ENCODE measurements at regions not wholly inside any gene's neighbourhood (a gene's known extent, or its start where the extent isn't known, plus 50 kb on each side); places are given as distances from the start of the nearest gene placed in this dataset.

DNA sequence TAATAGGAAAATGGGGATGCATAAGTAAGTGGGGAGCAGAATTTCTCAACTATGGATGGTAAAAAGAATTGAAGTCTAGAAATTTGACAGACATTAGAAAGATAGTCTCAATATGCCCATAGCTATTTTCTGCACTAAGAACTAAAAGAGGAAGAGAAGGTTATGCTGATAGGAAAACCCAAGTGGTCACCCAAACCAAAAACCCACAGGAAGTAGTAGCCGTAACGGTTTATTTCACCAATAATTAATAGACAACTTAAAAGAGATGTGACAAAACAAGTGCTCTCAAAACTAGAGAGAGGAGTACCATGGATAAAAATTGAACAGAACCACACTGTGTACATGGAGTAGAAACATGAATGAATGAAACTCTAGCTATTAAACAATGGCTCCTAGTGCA lies 295.4 kb downstream of the FSCB start:
- no peak overlapping the region for H3K4me3 Mint-ChIP-seq
- H3K36me3 Mint-ChIP-seq (ENCODE audit: low read depth): no peaks in the 10 kb centered on the region
- no peaks in the 10 kb centered on the region for H3K4me1 Mint-ChIP-seq
- H3K9me3 Mint-ChIP-seq: peaks cover 6% of the 10 kb centered on the region
- TF ChIP-seq, protein P1, sequence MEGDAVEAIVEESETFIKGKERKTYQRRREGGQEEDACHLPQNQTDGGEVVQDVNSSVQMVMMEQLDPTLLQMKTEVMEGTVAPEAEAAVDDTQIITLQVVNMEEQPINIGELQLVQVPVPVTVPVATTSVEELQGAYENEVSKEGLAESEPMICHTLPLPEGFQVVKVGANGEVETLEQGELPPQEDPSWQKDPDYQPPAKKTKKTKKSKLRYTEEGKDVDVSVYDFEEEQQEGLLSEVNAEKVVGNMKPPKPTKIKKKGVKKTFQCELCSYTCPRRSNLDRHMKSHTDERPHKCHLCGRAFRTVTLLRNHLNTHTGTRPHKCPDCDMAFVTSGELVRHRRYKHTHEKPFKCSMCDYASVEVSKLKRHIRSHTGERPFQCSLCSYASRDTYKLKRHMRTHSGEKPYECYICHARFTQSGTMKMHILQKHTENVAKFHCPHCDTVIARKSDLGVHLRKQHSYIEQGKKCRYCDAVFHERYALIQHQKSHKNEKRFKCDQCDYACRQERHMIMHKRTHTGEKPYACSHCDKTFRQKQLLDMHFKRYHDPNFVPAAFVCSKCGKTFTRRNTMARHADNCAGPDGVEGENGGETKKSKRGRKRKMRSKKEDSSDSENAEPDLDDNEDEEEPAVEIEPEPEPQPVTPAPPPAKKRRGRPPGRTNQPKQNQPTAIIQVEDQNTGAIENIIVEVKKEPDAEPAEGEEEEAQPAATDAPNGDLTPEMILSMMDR (conservative IDR thresholded peaks at IDR 0.05): no peak
- H3K27ac Mint-ChIP-seq (ENCODE audit: unreplicated experiment): no peak overlapping the region
- no peak for DNase-seq (ENCODE audit: low read depth, low spot score)
- no peaks in the 10 kb centered on the region for H3K27me3 Mint-ChIP-seq (ENCODE audit: low read depth)

DNA sequence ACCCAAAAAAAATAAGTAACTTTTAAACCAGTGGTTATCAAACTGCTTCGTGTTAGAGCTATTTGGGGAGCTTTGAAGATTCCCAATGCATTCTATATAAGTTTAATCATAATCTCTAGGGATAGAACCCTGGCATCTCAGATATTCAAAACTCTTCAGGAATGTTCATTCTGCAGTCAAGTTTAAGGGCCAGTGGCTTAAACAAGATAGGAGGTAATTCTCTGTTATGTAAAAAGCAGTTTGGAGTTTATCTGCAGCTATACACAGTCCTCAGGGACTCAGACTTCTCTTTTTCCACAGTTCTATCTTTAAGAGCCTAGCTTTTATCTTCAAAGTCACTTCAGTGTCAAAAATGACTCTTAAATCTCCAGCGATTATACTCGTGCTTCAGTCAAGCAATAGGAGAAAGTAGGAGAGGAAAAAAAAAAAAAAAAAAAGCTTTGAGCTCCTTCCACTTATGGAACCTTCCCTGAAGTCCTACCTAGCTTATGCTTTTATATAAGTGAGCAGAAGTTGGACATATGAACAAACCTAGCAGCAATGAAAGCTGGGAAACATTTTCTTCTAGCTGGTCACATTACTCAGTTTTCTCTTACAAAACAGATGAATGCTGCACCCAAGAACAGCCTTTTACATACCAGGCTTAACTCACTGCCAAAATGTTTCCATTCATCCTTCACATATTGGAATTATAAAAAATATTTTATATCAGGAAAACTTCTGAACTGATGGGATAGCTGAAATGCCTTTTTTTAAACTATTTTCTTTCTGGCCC lies 302.8 kb downstream of the FSCB start:
- Mint-ChIP-seq H3K36me3 (ENCODE audit: low read depth) (no peaks in the 10 kb centered on the region), H3K4me3 (no peak overlapping the region), H3K27me3 (ENCODE audit: low read depth) (no peaks in the 10 kb centered on the region), H3K4me1 (no peaks in the 10 kb centered on the region), H3K27ac (ENCODE audit: unreplicated experiment) (no peak overlapping the region), H3K9me3 (no peaks in the 10 kb centered on the region)
- TF ChIP-seq, protein P1 (conservative IDR thresholded peaks at IDR 0.05): no peak
- no peak for DNase-seq (ENCODE audit: low read depth, low spot score)

DNA sequence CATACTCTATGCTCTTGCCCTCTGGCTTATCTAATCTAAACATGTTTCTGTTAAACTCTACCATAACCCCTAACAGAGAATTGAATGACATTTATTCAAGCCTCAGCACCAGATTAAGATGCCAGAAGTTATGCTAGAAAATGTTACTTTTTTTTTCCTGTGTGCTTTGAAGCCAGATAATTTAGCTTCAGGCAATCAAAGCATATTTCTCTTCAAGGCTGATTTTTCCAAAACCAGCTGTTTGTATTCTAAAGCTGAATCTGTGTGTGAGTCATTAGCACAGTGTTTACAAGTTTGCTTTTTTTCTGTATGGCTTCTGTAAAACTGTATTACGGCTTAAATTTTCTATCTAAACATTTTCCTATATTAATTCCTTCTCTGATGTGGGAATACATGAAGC lies 326.1 kb downstream of the FSCB start:
- Mint-ChIP-seq H3K36me3 (ENCODE audit: low read depth) (no peaks in the 10 kb centered on the region), H3K4me3 (no peak overlapping the region), H3K4me1 (no peaks in the 10 kb centered on the region), H3K9me3 (peaks cover 1% of the 10 kb centered on the region), H3K27me3 (ENCODE audit: low read depth) (no peaks in the 10 kb centered on the region), H3K27ac (ENCODE audit: unreplicated experiment) (no peak overlapping the region)
- TF ChIP-seq, protein P1 (conservative IDR thresholded peaks at IDR 0.05): no peak
- no peak for DNase-seq (ENCODE audit: low read depth, low spot score)

DNA sequence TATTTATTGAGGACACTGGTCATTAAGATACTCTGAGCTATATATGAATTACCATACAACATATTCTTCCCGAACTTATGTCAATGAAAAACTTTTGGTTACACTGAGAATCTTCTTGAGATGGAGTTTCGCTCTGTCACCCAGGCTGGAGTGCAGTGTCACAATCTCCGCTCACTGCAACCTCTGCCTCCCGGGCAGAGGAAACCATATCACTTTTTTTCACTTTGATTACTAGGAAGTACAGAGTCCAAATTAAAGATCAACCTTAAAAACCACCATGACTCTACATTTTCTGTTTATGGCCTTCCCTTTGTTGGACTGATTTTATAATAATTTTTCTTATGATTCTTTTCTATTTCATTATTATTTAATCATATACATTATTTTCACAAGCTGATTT lies 336.5 kb downstream of the FSCB start:
- H3K9me3 Mint-ChIP-seq: peaks cover 5% of the 10 kb centered on the region
- no peaks in the 10 kb centered on the region for H3K27me3 Mint-ChIP-seq (ENCODE audit: low read depth)
- no peak overlapping the region for H3K27ac Mint-ChIP-seq (ENCODE audit: unreplicated experiment)
- TF ChIP-seq, protein P1 (conservative IDR thresholded peaks at IDR 0.05): no peak
- no peaks in the 10 kb centered on the region for H3K36me3 Mint-ChIP-seq (ENCODE audit: low read depth)
- no peaks in the 10 kb centered on the region for H3K4me1 Mint-ChIP-seq
- H3K4me3 Mint-ChIP-seq: no peak overlapping the region
- DNase-seq (ENCODE audit: low read depth, low spot score): no peak

DNA sequence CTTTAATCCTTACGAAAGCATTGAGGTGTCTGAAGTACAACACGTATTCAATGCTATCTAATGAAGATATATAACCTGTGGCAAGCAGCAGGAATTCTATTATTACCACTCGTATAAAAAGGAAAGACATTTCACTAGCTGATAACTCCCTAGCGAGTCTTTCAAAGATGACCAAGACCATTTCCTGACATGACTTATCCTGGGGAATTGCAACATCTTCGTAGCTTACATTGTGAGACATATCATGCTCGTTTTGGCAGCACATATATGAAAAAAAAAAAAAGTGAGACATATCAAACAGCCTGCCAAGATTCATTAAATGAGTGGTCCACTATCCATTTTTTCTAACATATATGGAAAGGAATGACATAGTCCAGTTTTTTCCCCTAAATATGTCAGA lies 337.0 kb downstream of the FSCB start:
- Mint-ChIP-seq H3K36me3 (ENCODE audit: low read depth) (no peaks in the 10 kb centered on the region), H3K9me3 (peaks cover 5% of the 10 kb centered on the region), H3K27ac (ENCODE audit: unreplicated experiment) (no peak overlapping the region), H3K27me3 (ENCODE audit: low read depth) (no peaks in the 10 kb centered on the region), H3K4me1 (no peaks in the 10 kb centered on the region), H3K4me3 (no peak overlapping the region)
- TF ChIP-seq, protein P1 (conservative IDR thresholded peaks at IDR 0.05): no peak
- DNase-seq (ENCODE audit: low read depth, low spot score): no peak

All from neural crest cell (in vitro differentiated cells).